GM23338 (cell line): ENCODE measurements at regions not wholly inside any gene's neighbourhood (a gene's known extent, or its start where the extent isn't known, plus 50 kb on each side); places are given as distances from the start of the nearest gene placed in this dataset.

Experiments used
- CREB1 ChIP-seq: fragments of 250-450 bp; sonication (Bioruptor Pico); IDR thresholded peaks from 2 replicates; pipeline ENCODE4 v1.5.0; 2020; ENCODE audit warnings: low read depth, mild to moderate bottlenecking, moderate library complexity
- EZH2 ChIP-seq: fragments of 200-600 bp; sonication (generic); IDR thresholded peaks from one replicate; pipeline ENCODE4 v1.8.0; 2017; ENCODE audit warnings: antibody characterized with exemption, mild to moderate bottlenecking, low read depth; ENCODE audit not compliant: unreplicated experiment
- EZH2phosphoT487 ChIP-seq: fragments of 200-600 bp; sonication (generic); IDR thresholded peaks from one replicate; pipeline ENCODE4 v1.8.1; 2018; ENCODE audit warnings: antibody characterized with exemption; ENCODE audit not compliant: unreplicated experiment
- JUNB ChIP-seq: IDR thresholded peaks from one replicate; pipeline ENCODE4 v1.6.1; 2016; ENCODE audit warnings: antibody characterized with exemption; ENCODE audit not compliant: unreplicated experiment
- POLR2AphosphoS5 ChIP-seq: IDR thresholded peaks from 2 replicates; pipeline ENCODE4 v1.6.1; 2016; ENCODE audit warnings: antibody characterized with exemption, low read depth
- STAT1 ChIP-seq: IDR thresholded peaks from one replicate; pipeline ENCODE4 v1.6.1; 2016; ENCODE audit warnings: antibody characterized with exemption; ENCODE audit not compliant: unreplicated experiment
- ZNF331 ChIP-seq: fragments of 250-450 bp; sonication (Bioruptor Pico); IDR thresholded peaks from 2 replicates; pipeline ENCODE4 v1.5.0; 2020; ENCODE audit warnings: low read depth, mild to moderate bottlenecking, moderate library complexity
- TF ChIP-seq, protein P1 (sequence below), 2 experiments: fragments of 200-600 bp in 1 of 2; sonication (generic) in 1 of 2; conservative IDR thresholded peaks; 2 replicates each; pipeline versions ENCODE4 v1.5.1 to v1.6.1; 2016 to 2017; ENCODE audit warnings: antibody characterized with exemption in 2 of 2, low read depth in 2 of 2, mild to moderate bottlenecking in 2 of 2, moderate library complexity in 1 of 2
- TF ChIP-seq, protein P2 (sequence below): IDR thresholded peaks from one replicate; pipeline ENCODE4 v1.6.1; 2018; ENCODE audit warnings: antibody characterized with exemption; ENCODE audit not compliant: unreplicated experiment

DNA sequence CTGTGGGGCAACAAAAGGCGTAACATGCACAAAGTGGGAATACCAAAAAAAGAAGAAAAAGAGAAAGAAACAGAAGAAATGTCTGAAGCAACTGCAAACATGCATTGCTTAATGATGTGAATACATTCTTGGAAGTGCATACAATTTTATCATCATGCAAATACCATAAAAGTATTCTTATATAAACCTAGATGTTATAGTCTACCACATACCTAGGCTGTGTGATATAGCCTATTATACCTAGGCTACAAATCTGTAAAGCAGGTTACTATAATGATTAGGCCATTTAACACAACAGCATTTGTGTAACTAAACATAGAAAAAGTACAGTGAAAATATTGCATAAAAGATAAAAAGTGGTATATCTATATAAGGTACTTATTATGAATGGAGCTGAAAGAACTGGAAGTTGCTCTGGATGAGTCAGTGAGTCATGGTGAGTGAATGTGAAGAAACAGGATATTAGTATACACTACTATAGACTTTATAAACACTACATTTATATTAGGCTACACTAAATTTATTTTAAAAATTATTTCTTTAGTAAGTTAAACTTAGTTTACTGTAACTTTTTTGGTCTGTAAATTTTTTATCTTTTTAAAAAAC, 319.4 kb upstream of the KCNH7 start:
- TF ChIP-seq, protein P1, sequence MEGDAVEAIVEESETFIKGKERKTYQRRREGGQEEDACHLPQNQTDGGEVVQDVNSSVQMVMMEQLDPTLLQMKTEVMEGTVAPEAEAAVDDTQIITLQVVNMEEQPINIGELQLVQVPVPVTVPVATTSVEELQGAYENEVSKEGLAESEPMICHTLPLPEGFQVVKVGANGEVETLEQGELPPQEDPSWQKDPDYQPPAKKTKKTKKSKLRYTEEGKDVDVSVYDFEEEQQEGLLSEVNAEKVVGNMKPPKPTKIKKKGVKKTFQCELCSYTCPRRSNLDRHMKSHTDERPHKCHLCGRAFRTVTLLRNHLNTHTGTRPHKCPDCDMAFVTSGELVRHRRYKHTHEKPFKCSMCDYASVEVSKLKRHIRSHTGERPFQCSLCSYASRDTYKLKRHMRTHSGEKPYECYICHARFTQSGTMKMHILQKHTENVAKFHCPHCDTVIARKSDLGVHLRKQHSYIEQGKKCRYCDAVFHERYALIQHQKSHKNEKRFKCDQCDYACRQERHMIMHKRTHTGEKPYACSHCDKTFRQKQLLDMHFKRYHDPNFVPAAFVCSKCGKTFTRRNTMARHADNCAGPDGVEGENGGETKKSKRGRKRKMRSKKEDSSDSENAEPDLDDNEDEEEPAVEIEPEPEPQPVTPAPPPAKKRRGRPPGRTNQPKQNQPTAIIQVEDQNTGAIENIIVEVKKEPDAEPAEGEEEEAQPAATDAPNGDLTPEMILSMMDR (conservative IDR thresholded peaks at IDR 0.05; ENCODE audit: low read depth in 2 of 2): no peak
- no peak for TF ChIP-seq EZH2phosphoT487
- TF ChIP-seq ZNF331 (CRISPR knock-in tag): no peak
- no peak for TF ChIP-seq JUNB
- TF ChIP-seq STAT1: no peak
- TF ChIP-seq POLR2AphosphoS5: no peak
- TF ChIP-seq CREB1: no peak
- TF ChIP-seq, protein P2, sequence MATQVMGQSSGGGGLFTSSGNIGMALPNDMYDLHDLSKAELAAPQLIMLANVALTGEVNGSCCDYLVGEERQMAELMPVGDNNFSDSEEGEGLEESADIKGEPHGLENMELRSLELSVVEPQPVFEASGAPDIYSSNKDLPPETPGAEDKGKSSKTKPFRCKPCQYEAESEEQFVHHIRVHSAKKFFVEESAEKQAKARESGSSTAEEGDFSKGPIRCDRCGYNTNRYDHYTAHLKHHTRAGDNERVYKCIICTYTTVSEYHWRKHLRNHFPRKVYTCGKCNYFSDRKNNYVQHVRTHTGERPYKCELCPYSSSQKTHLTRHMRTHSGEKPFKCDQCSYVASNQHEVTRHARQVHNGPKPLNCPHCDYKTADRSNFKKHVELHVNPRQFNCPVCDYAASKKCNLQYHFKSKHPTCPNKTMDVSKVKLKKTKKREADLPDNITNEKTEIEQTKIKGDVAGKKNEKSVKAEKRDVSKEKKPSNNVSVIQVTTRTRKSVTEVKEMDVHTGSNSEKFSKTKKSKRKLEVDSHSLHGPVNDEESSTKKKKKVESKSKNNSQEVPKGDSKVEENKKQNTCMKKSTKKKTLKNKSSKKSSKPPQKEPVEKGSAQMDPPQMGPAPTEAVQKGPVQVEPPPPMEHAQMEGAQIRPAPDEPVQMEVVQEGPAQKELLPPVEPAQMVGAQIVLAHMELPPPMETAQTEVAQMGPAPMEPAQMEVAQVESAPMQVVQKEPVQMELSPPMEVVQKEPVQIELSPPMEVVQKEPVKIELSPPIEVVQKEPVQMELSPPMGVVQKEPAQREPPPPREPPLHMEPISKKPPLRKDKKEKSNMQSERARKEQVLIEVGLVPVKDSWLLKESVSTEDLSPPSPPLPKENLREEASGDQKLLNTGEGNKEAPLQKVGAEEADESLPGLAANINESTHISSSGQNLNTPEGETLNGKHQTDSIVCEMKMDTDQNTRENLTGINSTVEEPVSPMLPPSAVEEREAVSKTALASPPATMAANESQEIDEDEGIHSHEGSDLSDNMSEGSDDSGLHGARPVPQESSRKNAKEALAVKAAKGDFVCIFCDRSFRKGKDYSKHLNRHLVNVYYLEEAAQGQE: no peak
- no peak for TF ChIP-seq EZH2
